Liver (tissue), 8 donors: ENCODE measurements at regions not wholly inside any gene's neighbourhood (a gene's known extent, or its start where the extent isn't known, plus 50 kb on each side); places are given as distances from the start of the nearest gene placed in this dataset.

Source experiments
- DNase-seq: peaks from one replicate; pipeline ENCODE4 v3.0.0-alpha.2; 2017; ENCODE audit warnings: low spot score
- H3K27ac ChIP-seq, 2 donors: one replicate each; pipeline ENCODE4 v1.7.0; 2013; ENCODE audit warnings: inconsistent platforms in 2 of 2, low read length in 2 of 2, control low read depth in 1 of 2, low read depth in 1 of 2, mild to moderate bottlenecking in 1 of 2
- H3K27me3 ChIP-seq, 4 donors: one replicate each; pipeline versions ENCODE4 v1.6.1 to v1.7.0; 2013; ENCODE audit warnings: low read length in 3 of 4, inconsistent platforms in 1 of 4, mild to moderate bottlenecking in 1 of 4, moderate library complexity in 1 of 4; ENCODE audit not compliant: control insufficient read depth in 4 of 4, insufficient read depth in 4 of 4
- H3K36me3 ChIP-seq, 4 donors: one replicate each; pipeline versions ENCODE4 v1.6.1 to v1.7.0; 2013; ENCODE audit warnings: low read length in 3 of 4, mild to moderate bottlenecking in 3 of 4, low read depth in 1 of 4, moderate library complexity in 1 of 4; ENCODE audit not compliant: control insufficient read depth in 4 of 4, insufficient read depth in 3 of 4
- H3K4me1 ChIP-seq, 4 donors: one replicate each; pipeline versions ENCODE4 v1.6.1 to v1.7.0; 2013; ENCODE audit warnings: low read length in 3 of 4, mild to moderate bottlenecking in 3 of 4, moderate library complexity in 1 of 4; ENCODE audit not compliant: control insufficient read depth in 4 of 4, insufficient read depth in 4 of 4
- H3K4me3 ChIP-seq, 3 donors: one replicate each; pipeline versions ENCODE4 v1.6.1 to v1.7.0; 2013; ENCODE audit warnings: low read length in 3 of 3, control low read depth in 1 of 3, low read depth in 1 of 3, mild to moderate bottlenecking in 1 of 3
- H3K9ac ChIP-seq, 2 donors: one replicate each; pipeline ENCODE4 v1.7.0; 2013; ENCODE audit warnings: low read length in 2 of 2, mild to moderate bottlenecking in 2 of 2, moderate library complexity in 2 of 2, control low read depth in 1 of 2, low read depth in 1 of 2
- H3K9me3 ChIP-seq, 4 donors: one replicate each; pipeline versions ENCODE4 v1.6.1 to v1.7.0; 2013; ENCODE audit warnings: low read length in 3 of 4; ENCODE audit not compliant: control insufficient read depth in 4 of 4
- EGR1 ChIP-seq, 2 donors: IDR thresholded peaks; 2 replicates each; pipeline ENCODE4 v1.6.1; 2016 to 2018; ENCODE audit warnings: antibody characterized with exemption in 2 of 2, low read depth in 2 of 2
- FOXA1 ChIP-seq: IDR thresholded peaks from 2 replicates; pipeline ENCODE4 v1.6.1; 2016; ENCODE audit warnings: antibody characterized with exemption
- FOXA2 ChIP-seq: IDR thresholded peaks from 2 replicates; pipeline ENCODE4 v1.6.1; 2016; ENCODE audit warnings: antibody characterized with exemption
- GABPA ChIP-seq, 2 donors: IDR thresholded peaks in 1 of 2; conservative IDR thresholded peaks in 1 of 2; 2 replicates each; pipeline ENCODE4 v1.6.1; 2016; ENCODE audit warnings: antibody characterized with exemption in 2 of 2, mild to moderate bottlenecking in 1 of 2, moderate library complexity in 1 of 2
- HNF4A ChIP-seq, 2 donors: conservative IDR thresholded peaks; 2 replicates each; pipeline ENCODE4 v1.6.1; 2016; ENCODE audit warnings: antibody characterized with exemption in 2 of 2, mild to moderate bottlenecking in 2 of 2
- HNF4G ChIP-seq: IDR thresholded peaks from 2 replicates; pipeline ENCODE4 v1.6.1; 2016; ENCODE audit warnings: antibody characterized with exemption
- JUND ChIP-seq, 2 donors: IDR thresholded peaks; 2 replicates each; pipeline ENCODE4 v1.6.1; 2016; ENCODE audit warnings: antibody characterized with exemption in 2 of 2
- NR2F2 ChIP-seq: IDR thresholded peaks from 2 replicates; pipeline ENCODE4 v1.6.1; 2016; ENCODE audit warnings: antibody characterized with exemption
- RAD21 ChIP-seq, 2 donors: IDR thresholded peaks; 2 replicates each; pipeline ENCODE4 v1.6.1; 2016; ENCODE audit warnings: antibody characterized with exemption in 2 of 2, mild to moderate bottlenecking in 2 of 2
- RXRA ChIP-seq, 2 donors: IDR thresholded peaks; 2 replicates each; pipeline ENCODE4 v1.6.1; 2017 to 2018; ENCODE audit warnings: antibody characterized with exemption in 2 of 2, mild to moderate bottlenecking in 1 of 2
- SP1 ChIP-seq: IDR thresholded peaks from 2 replicates; pipeline ENCODE4 v1.6.1; 2018; ENCODE audit warnings: antibody characterized with exemption, mild to moderate bottlenecking
- TAF1 ChIP-seq: conservative IDR thresholded peaks from 2 replicates; pipeline ENCODE4 v1.6.1; 2016; ENCODE audit warnings: antibody characterized with exemption, mild to moderate bottlenecking
- YY1 ChIP-seq: IDR thresholded peaks from 2 replicates; pipeline ENCODE4 v1.6.1; 2016; ENCODE audit warnings: antibody characterized with exemption, mild to moderate bottlenecking
- WGBS: extraction: QIAGEN DNeasy Blood & Tissue Kit; methylation state at CpG from one replicate; pipeline ENCODE4 v1.1.7; 2013; 5-methylcytosine and 5-hydroxymethylcytosine counted together
- TF ChIP-seq, protein P1 (sequence below): IDR thresholded peaks from 2 replicates; pipeline ENCODE4 v1.6.1; 2016; ENCODE audit warnings: antibody characterized with exemption
- TF ChIP-seq, protein P2 (sequence below): fragments of 150-350 bp; IDR thresholded peaks from 2 replicates; pipeline ENCODE4 v1.5.1; 2017; ENCODE audit warnings: improper control_type of control experiment, low read depth, low read length; ENCODE audit not compliant: missing input control
- TF ChIP-seq, protein P3 (sequence below): IDR thresholded peaks from 2 replicates; pipeline ENCODE4 v1.6.1; 2016; ENCODE audit warnings: antibody characterized with exemption
- TF ChIP-seq, protein P4 (sequence below): IDR thresholded peaks from 2 replicates; pipeline ENCODE4 v1.6.1; 2016; ENCODE audit warnings: antibody characterized with exemption, mild to moderate bottlenecking
- TF ChIP-seq, protein P5 (sequence below): IDR thresholded peaks from 2 replicates; pipeline ENCODE4 v1.6.1; 2016; ENCODE audit warnings: antibody characterized with exemption
- donor health status: healthy.
- donor health status: healthy.
- donor health status: healthy.
- donor health status: healthy.
- donor health status: healthy.

- TF ChIP-seq FOXA1 (no peak), EGR1 (IDR thresholded peaks at IDR 0.05; ENCODE audit: low read depth in 2 of 2) (no peak), FOXA2 (no peak), HNF4A (conservative IDR thresholded peaks at IDR 0.05) (no peak), RAD21 (IDR thresholded peaks at IDR 0.05) (no peak), RXRA (IDR thresholded peaks at IDR 0.05) (no peak), JUND (IDR thresholded peaks at IDR 0.05) (no peak), NR2F2 (no peak), TAF1 (no peak), SP1 (no peak), HNF4G (no peak), GABPA (IDR thresholded peaks at IDR 0.05 in 1 of 2, conservative IDR thresholded peaks at IDR 0.05 in 1 of 2) (no peak)
- TF ChIP-seq, protein P1, sequence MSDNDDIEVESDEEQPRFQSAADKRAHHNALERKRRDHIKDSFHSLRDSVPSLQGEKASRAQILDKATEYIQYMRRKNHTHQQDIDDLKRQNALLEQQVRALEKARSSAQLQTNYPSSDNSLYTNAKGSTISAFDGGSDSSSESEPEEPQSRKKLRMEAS = no peak
- TF ChIP-seq, protein P2, sequence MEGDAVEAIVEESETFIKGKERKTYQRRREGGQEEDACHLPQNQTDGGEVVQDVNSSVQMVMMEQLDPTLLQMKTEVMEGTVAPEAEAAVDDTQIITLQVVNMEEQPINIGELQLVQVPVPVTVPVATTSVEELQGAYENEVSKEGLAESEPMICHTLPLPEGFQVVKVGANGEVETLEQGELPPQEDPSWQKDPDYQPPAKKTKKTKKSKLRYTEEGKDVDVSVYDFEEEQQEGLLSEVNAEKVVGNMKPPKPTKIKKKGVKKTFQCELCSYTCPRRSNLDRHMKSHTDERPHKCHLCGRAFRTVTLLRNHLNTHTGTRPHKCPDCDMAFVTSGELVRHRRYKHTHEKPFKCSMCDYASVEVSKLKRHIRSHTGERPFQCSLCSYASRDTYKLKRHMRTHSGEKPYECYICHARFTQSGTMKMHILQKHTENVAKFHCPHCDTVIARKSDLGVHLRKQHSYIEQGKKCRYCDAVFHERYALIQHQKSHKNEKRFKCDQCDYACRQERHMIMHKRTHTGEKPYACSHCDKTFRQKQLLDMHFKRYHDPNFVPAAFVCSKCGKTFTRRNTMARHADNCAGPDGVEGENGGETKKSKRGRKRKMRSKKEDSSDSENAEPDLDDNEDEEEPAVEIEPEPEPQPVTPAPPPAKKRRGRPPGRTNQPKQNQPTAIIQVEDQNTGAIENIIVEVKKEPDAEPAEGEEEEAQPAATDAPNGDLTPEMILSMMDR = no peak
- TF ChIP-seq, protein P3, sequence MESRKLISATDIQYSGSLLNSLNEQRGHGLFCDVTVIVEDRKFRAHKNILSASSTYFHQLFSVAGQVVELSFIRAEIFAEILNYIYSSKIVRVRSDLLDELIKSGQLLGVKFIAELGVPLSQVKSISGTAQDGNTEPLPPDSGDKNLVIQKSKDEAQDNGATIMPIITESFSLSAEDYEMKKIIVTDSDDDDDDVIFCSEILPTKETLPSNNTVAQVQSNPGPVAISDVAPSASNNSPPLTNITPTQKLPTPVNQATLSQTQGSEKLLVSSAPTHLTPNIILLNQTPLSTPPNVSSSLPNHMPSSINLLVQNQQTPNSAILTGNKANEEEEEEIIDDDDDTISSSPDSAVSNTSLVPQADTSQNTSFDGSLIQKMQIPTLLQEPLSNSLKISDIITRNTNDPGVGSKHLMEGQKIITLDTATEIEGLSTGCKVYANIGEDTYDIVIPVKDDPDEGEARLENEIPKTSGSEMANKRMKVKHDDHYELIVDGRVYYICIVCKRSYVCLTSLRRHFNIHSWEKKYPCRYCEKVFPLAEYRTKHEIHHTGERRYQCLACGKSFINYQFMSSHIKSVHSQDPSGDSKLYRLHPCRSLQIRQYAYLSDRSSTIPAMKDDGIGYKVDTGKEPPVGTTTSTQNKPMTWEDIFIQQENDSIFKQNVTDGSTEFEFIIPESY = no peak
- TF ChIP-seq, protein P4, sequence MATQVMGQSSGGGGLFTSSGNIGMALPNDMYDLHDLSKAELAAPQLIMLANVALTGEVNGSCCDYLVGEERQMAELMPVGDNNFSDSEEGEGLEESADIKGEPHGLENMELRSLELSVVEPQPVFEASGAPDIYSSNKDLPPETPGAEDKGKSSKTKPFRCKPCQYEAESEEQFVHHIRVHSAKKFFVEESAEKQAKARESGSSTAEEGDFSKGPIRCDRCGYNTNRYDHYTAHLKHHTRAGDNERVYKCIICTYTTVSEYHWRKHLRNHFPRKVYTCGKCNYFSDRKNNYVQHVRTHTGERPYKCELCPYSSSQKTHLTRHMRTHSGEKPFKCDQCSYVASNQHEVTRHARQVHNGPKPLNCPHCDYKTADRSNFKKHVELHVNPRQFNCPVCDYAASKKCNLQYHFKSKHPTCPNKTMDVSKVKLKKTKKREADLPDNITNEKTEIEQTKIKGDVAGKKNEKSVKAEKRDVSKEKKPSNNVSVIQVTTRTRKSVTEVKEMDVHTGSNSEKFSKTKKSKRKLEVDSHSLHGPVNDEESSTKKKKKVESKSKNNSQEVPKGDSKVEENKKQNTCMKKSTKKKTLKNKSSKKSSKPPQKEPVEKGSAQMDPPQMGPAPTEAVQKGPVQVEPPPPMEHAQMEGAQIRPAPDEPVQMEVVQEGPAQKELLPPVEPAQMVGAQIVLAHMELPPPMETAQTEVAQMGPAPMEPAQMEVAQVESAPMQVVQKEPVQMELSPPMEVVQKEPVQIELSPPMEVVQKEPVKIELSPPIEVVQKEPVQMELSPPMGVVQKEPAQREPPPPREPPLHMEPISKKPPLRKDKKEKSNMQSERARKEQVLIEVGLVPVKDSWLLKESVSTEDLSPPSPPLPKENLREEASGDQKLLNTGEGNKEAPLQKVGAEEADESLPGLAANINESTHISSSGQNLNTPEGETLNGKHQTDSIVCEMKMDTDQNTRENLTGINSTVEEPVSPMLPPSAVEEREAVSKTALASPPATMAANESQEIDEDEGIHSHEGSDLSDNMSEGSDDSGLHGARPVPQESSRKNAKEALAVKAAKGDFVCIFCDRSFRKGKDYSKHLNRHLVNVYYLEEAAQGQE = no peak
- TF ChIP-seq, protein P5, sequence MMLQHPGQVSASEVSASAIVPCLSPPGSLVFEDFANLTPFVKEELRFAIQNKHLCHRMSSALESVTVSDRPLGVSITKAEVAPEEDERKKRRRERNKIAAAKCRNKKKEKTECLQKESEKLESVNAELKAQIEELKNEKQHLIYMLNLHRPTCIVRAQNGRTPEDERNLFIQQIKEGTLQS = no peak
- no peak for DNase-seq
- no peak overlapping the region for H3K27ac ChIP-seq
- H3K9me3 ChIP-seq = peaks cover 0 to 3% (median under 1%) of the 10 kb centered on the region in 4 donors
- H3K36me3 ChIP-seq = no peaks in the 10 kb centered on the region
- H3K4me1 ChIP-seq = no peaks in the 10 kb centered on the region
- no peaks in the 10 kb centered on the region for H3K27me3 ChIP-seq
- no peak overlapping the region for H3K9ac ChIP-seq
- no peak overlapping the region for H3K4me3 ChIP-seq
- WGBS = 84% methylated on average over 3 of the region's 3 CpGs
Observed at GRCh38 chr9:82695704-82696103, 367.2 kb downstream of the RASEF start.

GRCh38 chr9:82706786-82707185, 356.2 kb downstream of the RASEF start:
- Histone ChIP-seq H3K36me3 (no peaks in the 10 kb centered on the region), H3K4me1 (no peaks in the 10 kb centered on the region), H3K27me3 (peaks cover 0 to 2% (median 0%) of the 10 kb centered on the region in 4 donors), H3K27ac (no peak overlapping the region), H3K9ac (no peak overlapping the region), H3K9me3 (no peaks in the 10 kb centered on the region), H3K4me3 (no peak overlapping the region)
- no peak for DNase-seq
- WGBS = 69% methylated on average over 5 of the region's 5 CpGs
- TF ChIP-seq, protein P5 = no peak
- TF ChIP-seq HNF4G (no peak), TAF1 (no peak), YY1 (no peak), RAD21 (IDR thresholded peaks at IDR 0.05) (no peak), FOXA2 (no peak), EGR1 (IDR thresholded peaks at IDR 0.05; ENCODE audit: low read depth in 2 of 2) (no peak), SP1 (no peak), JUND (IDR thresholded peaks at IDR 0.05) (no peak), FOXA1 (no peak)
- TF ChIP-seq, protein P1 = no peak
- TF ChIP-seq, protein P3 = no peak
